ENCODE measurements at regions not wholly inside any gene's neighbourhood (a gene's known extent, or its start where the extent isn't known, plus 50 kb on each side); places are given as distances from the start of the nearest gene placed in this dataset.

DNA sequence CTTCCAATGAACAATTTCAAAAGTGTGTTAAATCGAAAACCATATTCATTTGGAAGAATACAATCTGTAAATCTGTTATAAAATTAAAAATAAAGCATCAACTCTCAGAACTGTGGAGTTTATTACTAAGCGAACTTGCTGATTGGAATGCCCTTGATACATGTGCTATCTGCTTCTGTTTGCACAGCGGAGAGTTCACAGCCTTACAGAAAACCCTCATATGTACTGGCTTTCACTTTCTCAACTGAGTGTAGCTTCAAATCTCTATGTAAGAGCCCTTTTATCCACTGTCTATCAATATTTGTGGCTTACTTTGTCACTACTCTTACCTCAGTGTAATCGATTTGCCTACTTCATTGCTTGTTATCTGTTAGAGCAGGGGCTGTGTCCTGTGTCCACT, 447.4 kb downstream of the C6orf118 start:
- DNase-seq (ENCODE audit: extremely low spot score, insufficient read length, low read depth) (no peak), FAIRE-seq (no peak)

DNA sequence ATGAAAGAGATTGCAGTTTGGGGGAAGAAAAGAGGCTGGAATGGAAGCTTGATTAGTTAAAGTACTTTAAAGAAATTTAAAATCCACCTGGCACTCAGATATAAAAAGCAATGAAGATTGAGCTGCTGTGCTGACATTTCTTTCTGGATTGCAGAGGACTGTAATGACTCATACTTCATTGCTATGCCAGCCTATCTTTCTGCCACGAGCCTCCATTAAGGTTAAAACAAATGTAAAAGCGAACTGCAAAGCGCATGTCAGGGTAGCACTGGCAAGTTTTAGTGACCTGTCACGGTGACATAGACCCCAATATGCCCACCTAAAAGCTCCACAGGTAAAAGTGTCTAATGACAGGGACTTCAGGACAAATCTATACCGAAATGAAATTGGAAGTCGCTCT, 449.6 kb downstream of the C6orf118 start:
- FAIRE-seq, result no peak
- no peak for DNase-seq (ENCODE audit: extremely low spot score, insufficient read length, low read depth)

DNA sequence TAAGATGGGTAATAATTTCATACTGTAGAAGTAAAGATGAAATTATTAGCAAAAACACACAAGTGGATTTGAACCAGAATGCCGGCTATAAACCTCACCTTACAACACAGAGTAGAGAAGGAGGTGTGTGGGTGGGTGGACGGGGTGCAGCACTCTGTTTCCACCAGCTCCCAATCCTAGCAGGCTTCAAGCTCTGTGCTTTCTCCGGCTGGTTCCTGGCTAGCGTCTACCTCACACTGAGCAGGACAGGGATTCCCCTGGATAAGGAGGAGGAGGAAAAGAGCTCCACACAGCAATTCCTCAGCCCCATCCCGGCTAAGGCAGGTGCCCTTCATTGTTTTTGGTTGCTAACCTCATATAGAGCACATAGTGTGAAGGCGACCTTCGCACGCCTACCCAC, 453.3 kb downstream of the C6orf118 start:
- FAIRE-seq, result no peak

DNA sequence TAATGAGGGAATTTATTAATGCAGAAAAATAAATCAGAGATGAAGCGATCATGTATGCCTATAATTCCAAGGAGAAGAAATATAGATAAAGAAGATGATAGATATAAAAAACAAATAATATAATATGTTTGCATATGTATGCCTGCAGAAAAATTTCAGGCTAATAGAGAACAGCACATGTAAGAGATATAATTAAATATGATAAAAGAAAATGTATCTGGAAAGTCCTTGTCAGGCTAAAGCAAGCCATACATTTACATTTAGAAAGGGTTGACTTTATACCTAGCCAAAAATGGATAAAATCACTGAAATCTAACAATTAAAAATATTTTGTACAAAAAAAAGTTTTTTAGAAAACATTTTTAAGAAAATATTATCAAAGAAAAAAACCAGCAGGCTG, 454.1 kb downstream of the C6orf118 start:
- FAIRE-seq (no peak), DNase-seq (ENCODE audit: extremely low spot score, insufficient read length, low read depth) (no peak)

More for the DNA sequence above, 453.3 kb downstream of the C6orf118 start:
- no peak for DNase-seq (ENCODE audit: extremely low spot score, insufficient read length, low read depth)

DNA sequence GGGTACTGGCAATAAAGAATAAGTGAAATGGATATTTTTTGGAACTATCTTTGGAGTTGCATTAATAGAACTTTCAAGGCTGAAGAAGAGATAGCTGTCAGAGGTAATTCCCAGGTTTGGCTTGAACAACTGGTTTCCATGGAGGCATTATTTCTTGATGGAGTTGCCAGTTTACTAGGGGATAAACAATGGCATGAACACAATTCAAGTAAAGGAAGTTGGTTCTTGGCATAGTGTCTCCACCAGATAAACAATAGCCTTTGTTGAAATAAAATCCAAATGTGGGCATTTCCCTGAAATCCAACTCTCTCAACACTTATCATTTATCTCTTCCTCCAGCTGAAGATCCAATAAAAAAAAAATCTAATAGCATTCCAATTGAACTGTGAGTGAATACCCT, 454.9 kb downstream of the C6orf118 start:
- no peak for DNase-seq (ENCODE audit: extremely low spot score, insufficient read length, low read depth)
- FAIRE-seq, result no peak

DNA sequence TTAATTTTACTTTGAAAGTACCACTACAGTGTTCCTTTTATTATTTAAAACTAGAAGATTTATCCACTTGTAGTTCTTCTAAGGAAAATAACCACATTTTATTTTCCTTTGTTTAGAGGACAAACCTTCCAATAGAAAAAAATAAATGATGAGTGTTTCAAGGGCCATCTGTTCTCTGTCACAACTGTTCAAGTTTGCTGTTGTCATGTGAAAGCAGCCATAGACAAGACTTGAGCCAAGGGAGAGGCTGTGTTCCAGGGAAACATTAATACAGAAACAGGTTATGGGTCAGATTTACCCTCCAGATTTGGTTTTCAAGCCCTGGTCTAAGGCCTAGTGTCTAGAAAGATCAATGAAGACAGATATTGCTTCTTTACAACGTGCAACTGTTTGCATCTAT, 463.6 kb downstream of the C6orf118 start:
- DNase-seq (ENCODE audit: extremely low spot score, insufficient read length, low read depth), result no peak
- FAIRE-seq, result no peak

DNA sequence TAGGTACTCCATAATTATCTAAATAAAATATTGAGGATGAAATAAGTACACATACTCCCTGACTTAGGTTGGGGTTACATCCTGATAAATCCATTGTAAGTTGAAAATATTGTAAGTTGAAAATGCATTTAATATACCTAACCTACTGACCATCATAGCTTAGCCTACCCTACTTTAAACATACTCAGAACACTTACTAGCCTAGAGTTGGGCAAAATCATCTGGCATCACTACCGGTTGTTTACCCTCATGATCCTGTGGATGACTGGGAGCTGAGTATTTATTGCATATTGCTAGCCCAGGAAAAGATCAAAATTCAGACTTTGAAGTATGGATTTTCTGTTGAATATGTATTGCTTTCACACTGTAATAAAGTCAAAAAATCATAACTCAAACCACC, 467.3 kb downstream of the C6orf118 start:
- DNase-seq (ENCODE audit: extremely low spot score, insufficient read length, low read depth) (no peak), FAIRE-seq (no peak)

DNA sequence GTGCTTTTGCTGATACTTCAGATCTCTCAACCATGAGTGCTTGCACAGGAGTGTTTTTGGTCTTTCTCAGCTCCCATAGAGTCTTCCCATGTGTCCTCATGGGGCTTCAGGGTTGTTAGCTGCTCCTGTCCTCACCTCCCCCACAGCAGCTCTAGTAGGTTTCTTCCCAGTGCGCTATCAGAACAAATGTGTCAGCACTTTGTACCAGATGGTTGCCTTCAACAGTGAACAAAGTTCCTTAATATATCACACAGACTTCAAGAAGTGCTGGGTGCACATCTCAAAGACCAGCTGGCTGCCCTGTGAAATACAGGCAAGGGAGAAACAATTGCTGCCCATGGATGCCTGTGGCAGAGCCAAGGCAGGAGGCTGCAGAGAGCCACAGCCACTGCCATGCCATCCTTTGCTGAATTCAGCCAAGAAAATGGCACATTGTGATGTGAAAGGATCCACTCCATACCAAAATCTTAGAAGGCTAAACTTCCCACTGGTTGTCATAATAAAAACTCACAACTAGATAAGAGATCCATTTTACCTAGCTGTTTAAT, 471.3 kb downstream of the C6orf118 start:
- FAIRE-seq, result no peak
- no peak for DNase-seq (ENCODE audit: extremely low spot score, insufficient read length, low read depth)

DNA sequence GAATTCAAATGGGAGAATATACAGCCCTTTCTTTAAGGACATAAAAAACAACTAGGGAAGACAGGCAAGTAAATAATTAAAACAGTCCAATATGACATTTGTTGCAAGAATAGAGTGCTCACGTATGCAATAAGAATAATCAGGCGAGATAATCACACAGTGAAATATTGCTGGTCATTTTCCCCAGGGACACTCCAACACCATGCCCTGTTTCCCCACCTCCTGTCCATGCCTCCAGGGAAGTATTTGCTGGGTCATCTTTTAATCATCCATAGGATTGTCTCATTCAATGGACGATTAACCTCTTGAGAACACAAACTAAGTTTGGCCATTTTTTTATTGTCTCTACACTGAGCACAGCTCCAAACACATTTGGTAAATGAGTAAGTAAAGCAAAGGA, 472.9 kb downstream of the C6orf118 start:
- no peak for DNase-seq (ENCODE audit: extremely low spot score, insufficient read length, low read depth)
- FAIRE-seq, result no peak

DNA sequence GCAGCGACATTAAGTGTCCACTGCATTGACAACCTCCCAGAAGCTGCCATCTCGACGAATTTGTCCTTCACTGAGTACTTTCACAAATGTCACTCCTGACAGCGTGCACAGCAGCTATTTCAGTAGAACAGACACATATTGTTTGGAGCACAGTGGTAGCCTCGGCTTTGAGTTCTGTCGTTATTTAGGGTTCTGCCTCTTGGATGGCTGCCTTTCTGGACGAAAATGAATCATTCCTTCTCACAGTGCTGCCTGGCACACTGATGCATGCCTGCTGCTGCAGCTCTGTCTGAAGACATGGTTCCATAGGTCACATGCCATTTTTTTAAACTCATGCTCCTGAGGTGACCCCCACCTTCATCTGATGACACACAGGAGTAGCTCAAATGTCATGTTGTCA, 477.0 kb downstream of the C6orf118 start:
- DNase-seq (ENCODE audit: extremely low spot score, insufficient read length, low read depth) (no peak), FAIRE-seq (no peak)

DNA sequence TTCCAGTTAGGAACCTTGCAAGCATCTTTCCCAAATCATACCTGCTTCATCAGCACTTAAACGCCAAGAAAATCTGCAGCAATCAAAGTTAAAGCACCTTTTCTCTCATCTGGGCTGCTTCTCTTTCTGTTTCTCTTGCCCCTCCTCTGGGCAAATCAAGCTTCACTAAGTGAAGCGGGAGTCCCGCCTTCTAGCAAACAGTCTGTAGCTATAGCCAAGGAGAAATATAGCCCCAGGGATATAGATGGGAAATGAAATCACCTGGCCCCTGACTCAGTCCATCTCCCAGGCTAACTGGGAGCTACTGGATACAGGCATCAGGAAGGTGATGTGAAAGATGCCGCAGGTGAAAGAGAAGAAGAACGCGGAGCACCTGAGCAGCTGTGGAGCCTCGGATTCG, 481.9 kb downstream of the C6orf118 start:
- no peak for DNase-seq (ENCODE audit: extremely low spot score, insufficient read length, low read depth)
- FAIRE-seq, result no peak

DNA sequence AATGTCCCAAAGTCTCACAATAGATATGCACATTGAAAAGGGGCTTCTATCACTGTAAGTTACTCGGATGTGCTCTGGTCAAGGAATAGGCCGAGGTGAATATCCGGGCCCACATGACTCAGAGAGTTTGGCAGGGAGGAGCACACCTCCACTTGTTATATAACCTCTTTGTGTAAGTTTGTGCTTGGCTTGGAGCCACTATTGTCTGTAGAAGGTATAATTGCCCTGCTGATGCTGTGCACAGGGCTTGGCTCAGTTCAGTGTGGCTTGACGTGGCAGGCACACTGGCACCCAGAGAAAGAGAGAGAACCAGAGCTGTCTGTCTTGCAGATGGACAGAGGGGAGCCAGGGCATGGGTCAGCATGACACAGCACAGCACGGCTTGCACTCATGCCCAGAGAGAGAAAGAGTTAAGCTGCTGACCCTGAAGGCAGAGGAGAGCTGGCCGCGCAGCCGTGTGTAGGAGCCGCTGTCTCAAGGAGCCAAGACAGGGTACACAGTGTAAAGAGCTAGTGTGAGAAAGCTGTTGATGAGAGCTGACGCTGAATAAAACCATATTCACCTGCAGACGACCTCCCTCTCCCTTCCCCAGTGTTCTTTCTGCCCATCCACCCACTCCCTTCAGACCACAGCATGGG, 482.5 kb downstream of the C6orf118 start:
- FAIRE-seq (no peak), DNase-seq (ENCODE audit: extremely low spot score, insufficient read length, low read depth) (no peak)

DNA sequence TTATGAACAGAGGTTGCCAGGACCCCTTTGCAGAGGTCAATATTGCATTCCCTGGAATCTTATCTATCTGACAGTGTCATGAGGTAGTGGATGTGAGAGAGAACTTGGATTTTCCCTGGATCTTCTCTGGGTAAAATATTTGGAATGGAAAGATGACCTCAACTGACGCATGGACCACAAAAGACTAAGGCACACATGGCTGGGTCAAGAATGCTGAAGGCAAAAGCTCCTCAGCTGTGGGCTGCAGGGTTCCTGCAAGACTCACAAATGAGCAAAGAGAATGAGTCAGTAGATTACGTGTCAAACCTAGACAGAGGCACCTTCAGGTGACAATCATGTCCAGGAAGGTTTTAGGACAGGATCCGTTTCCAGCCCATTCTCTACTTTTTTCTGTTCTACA, 484.0 kb downstream of the C6orf118 start:
- DNase-seq (ENCODE audit: extremely low spot score, insufficient read length, low read depth) (no peak), FAIRE-seq (no peak)

DNA sequence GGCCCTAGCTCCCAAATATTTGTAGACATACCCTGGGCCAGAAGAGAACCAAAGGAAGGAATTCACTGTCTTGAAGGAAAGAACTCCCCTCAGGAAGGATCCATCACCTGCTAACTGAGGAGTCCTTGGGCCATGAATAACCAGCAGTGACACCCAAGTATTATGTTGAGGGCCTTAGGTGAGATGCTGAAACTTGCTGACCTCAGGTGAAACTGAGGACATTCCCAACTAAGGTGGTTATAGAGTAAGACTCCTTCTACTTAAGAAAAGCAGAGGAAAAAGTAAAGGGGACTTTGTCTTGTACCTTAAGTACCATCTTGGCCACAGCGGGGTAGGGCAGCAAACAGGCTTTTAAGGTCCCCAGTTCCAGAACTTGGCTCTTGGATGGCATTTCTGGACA, 491.7 kb downstream of the C6orf118 start:
- DNase-seq (ENCODE audit: extremely low spot score, insufficient read length, low read depth), result no peak

DNA sequence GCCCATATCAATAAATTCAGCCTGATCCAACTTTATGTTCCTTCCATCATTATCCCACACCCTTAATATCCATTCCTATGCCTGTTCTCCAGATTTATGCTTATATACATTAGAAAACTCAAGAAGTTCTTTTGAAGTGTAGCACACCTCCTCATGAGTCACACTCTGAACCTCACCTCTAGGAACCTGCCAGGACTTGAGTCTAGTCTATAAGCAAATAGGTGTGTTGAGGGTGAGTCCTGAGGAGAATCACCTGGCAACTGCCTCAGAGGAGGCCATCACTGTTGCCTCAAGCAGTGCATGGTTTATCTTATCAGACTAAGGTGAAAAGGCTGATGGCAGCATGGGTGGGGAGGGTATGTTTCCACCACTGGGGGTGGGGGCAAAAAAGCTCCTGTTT, 496.7 kb downstream of the C6orf118 start:
- DNase-seq (ENCODE audit: extremely low spot score, insufficient read length, low read depth) (no peak), FAIRE-seq (no peak)

More for the DNA sequence above, 491.7 kb downstream of the C6orf118 start:
- FAIRE-seq, result no peak

DNA sequence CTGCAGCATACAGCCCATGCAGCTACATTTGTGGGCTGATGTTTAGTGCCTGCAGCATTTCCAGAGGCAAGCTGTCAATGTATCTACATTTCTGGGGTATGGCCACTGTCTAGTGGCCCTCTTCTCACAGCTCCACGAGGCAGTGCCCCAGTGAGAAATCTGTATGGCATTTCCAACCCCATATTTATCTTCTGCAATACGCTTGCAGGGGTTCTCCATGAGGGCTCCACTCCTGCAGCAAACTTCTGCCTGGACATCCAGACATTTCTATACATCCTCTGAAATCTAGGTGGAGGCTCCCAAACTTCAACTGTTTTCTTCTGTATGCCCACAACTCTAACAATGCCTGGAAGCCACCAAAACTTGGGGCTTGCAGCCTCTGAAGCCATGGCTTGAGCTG, 502.3 kb downstream of the C6orf118 start:
- no peak for FAIRE-seq
- DNase-seq (ENCODE audit: extremely low spot score, insufficient read length, low read depth), result no peak

DNA sequence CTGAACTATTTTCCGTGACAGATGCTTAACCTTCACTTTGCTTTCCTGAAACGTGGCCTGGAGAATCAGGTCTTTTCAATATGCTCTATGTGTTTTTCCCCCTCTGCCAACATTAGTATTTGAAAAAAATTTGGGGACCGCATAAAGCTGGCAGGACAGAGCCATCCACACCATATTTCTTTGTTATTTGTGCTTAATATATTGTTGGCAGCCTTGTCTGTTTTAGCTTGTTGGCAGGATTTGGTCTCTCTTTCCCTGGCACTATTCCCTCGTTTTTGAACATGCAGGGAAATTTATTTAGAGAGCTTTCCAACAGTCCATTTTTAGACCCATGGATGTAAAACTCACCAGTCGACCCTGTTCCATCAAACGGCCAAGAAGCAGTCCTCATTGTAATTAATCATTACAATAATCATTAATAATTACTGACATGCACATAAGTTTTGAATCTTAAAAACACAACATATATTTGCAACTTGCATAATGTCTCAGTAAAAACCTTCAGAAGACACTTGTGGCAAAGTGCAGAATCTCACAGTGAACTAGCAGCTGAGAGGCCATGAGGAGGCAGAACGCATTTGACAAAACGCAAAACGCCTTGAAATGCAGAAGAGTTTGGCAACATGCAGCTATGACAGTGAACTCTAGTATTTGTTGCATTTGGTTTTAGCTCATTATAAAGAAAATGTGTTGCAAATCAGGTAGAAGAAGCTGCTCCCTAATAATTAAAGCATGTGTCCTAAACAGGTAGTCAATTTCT, 514.2 kb downstream of the C6orf118 start:
- no peak for FAIRE-seq
- no peak for DNase-seq (ENCODE audit: extremely low spot score, insufficient read length, low read depth)

DNA sequence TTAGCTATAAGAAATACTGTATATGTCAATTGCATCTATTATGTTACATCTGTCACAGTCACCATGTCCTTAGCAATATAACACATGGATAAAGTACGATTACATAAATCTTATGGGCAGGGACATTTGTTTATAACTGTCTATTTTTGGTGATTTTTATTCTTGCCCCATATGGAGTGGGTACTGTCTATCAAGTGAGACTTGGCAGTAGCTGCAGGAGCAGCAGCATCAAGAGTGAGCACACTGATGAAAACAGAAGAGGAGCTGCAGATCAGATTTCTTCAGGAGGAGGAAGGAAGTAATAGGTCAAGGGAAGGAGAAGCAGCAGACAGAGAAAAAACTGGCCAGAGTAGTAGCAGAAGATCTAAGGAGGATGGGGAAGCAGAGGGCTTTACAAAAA, 516.7 kb downstream of the C6orf118 start:
- DNase-seq (ENCODE audit: extremely low spot score, insufficient read length, low read depth), result no peak
- FAIRE-seq, result no peak

DNA sequence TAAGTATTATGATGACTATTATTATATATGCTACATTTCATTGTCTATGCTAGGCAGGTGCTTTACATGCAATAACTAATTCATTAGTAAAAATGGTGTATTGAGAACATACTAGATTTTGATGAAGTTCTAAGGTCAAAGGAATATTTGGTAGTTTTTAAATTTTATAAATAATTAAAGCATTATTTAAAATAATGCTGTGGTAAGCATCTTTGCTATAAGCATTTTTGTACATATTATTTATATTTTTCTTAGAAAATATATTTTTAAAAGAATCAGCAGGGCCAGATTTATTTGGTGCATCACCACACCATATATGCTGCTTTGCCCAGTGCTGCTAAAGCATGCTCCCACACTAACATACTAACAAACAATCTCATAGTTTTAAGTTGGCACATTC, 517.9 kb downstream of the C6orf118 start:
- DNase-seq (ENCODE audit: extremely low spot score, insufficient read length, low read depth), result no peak
- no peak for FAIRE-seq

DNA sequence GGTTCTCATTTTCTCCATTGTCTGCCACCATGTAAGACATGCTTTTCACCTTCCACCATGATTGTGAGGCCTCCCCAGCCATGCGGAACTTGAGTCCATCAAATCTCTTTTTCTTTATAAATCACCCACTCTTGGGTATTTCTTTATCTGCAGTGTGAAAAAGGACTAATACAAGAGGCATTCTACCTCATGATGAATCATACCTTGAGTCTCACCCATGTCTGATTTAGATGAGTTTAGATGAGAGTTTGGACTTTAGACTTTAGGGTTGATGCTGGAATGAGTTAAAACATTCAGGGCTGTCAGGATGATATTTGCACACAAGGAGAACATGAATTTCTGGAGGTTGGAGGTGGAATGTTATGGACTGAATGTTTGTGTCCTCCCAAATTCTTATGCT, 545.6 kb downstream of the C6orf118 start:
- FAIRE-seq, result no peak
- no peak for DNase-seq (ENCODE audit: extremely low spot score, insufficient read length, low read depth)

DNA sequence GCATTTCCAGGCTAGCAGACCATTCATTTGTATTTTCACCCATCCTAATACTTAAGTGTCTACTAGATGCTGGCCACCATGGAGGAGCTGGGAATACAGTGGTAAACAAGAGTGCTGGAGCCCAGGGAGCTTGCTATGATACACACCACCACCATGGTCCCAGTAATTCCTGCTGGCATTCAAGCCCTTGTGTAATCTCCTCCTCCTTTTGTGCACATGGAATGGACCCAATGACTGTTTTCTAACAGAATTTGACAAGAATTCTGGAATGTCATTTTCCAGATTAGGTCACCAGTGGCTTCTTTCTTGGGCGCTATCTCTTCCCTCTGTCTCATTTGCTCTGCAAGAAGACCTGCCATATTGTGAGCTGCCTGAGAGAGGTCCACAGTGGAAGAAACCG, 552.0 kb downstream of the C6orf118 start:
- DNase-seq (ENCODE audit: extremely low spot score, insufficient read length, low read depth) (no peak), FAIRE-seq (no peak)

DNA sequence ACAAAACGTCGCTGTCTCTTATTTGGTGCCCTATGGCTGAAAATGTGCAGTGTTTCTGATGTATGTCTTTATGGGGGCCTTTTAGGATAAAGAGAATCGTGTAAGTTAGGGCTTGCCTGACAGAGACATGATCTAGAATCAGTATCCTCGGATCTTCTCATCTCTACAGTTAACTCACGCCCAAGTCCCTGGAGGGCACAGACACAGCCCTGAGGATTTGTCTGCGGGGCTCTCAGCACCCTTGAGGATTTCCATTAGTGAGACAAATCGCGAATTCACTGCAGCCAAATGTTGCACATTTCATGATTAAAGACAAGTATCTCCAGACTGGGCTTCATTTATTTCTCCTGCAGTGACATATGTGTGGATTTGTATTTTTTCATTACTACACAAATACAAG, 552.7 kb downstream of the C6orf118 start:
- DNase-seq (ENCODE audit: extremely low spot score, insufficient read length, low read depth) (no peak), FAIRE-seq (no peak)

All from GM18507 (cell line).